Esophagus squamous epithelium (tissue), 4 donors: ENCODE measurements at regions not wholly inside any gene's neighbourhood (a gene's known extent, or its start where the extent isn't known, plus 50 kb on each side); places are given as distances from the start of the nearest gene placed in this dataset.

ENCODE experiments used
- CTCF ChIP-seq, 6 experiments: fragments of 450-650 bp in 4 of 6; fragments of 200-600 bp in 2 of 6; sonication (generic) in 2 of 6; IDR thresholded peaks; one replicate each; pipeline ENCODE4 v1.5.1; 2016 to 2019; ENCODE audit warnings: antibody characterized with exemption in 6 of 6, mild to moderate bottlenecking in 4 of 6, moderate library complexity in 4 of 6
- POLR2A ChIP-seq, 4 donors: fragments of 450-650 bp; IDR thresholded peaks; one replicate each; pipeline ENCODE4 v1.6.1; 2017; ENCODE audit warnings: antibody characterized with exemption in 4 of 4, mild to moderate bottlenecking in 4 of 4, moderate library complexity in 3 of 4

- no peak for TF ChIP-seq CTCF (IDR thresholded peaks at IDR 0.05)
- no peak for TF ChIP-seq POLR2A (IDR thresholded peaks at IDR 0.05)
These were observed 163.8 kb upstream of the NCKAP5 start for GRCh38 chr2:133732059-133732458.
